ENCODE measurements at regions not wholly inside any gene's neighbourhood (a gene's known extent, or its start where the extent isn't known, plus 50 kb on each side); places are given as distances from the start of the nearest gene placed in this dataset.

GRCh38 chr2:7325186-7325585 is 408.0 kb downstream of the RNF144A start:
- no peak overlapping the region for H3K9ac ChIP-seq (ENCODE audit: low read depth in 1 of 2, low read length in 2 of 2)
- no peak overlapping the region for H3K4me3 ChIP-seq (ENCODE audit: low read length in 2 of 2)
- no peak overlapping the region for H3K27ac ChIP-seq (ENCODE audit: low read depth in 2 of 2, low read length in 2 of 2)
- no peaks in the 10 kb centered on the region for H3K4me1 ChIP-seq (ENCODE audit: control insufficient read depth in 2 of 2, insufficient read depth in 2 of 2, low read length in 2 of 2)
- no peaks in the 10 kb centered on the region for H3K27me3 ChIP-seq (ENCODE audit: control insufficient read depth in 2 of 2, insufficient read depth in 2 of 2, low read length in 2 of 2)
- no peaks in the 10 kb centered on the region for H3K36me3 ChIP-seq (ENCODE audit: control insufficient read depth in 2 of 2, insufficient read depth in 2 of 2, low read length in 2 of 2)
- no peaks in the 10 kb centered on the region for H3K9me3 ChIP-seq (ENCODE audit: control insufficient read depth in 2 of 2, low read length in 2 of 2)

GRCh38 chr2:7329465-7329864 is 412.3 kb downstream of the RNF144A start:
- H3K27me3 ChIP-seq (ENCODE audit: control insufficient read depth in 2 of 2, insufficient read depth in 2 of 2, low read length in 2 of 2): no peaks in the 10 kb centered on the region
- no peak overlapping the region for H3K4me3 ChIP-seq (ENCODE audit: low read length in 2 of 2)

GRCh38 chr2:7333189-7333765 is 416.1 kb downstream of the RNF144A start:
- H3K27ac ChIP-seq (ENCODE audit: low read depth in 2 of 2, low read length in 2 of 2): no peak overlapping the region
- no peaks in the 10 kb centered on the region for H3K36me3 ChIP-seq (ENCODE audit: control insufficient read depth in 2 of 2, insufficient read depth in 2 of 2, low read length in 2 of 2)
- H3K9ac ChIP-seq (ENCODE audit: low read depth in 1 of 2, low read length in 2 of 2): no peak overlapping the region
- H3K9me3 ChIP-seq (ENCODE audit: control insufficient read depth in 2 of 2, low read length in 2 of 2): no peaks in the 10 kb centered on the region
- H3K4me1 ChIP-seq (ENCODE audit: control insufficient read depth in 2 of 2, insufficient read depth in 2 of 2, low read length in 2 of 2): no peaks in the 10 kb centered on the region
- H3K4me3 ChIP-seq (ENCODE audit: low read length in 2 of 2): no peak overlapping the region
- H3K27me3 ChIP-seq (ENCODE audit: control insufficient read depth in 2 of 2, insufficient read depth in 2 of 2, low read length in 2 of 2): no peaks in the 10 kb centered on the region

More at GRCh38 chr2:7329465-7329864, 412.3 kb downstream of the RNF144A start:
- Histone ChIP-seq H3K4me1 (ENCODE audit: control insufficient read depth in 2 of 2, insufficient read depth in 2 of 2, low read length in 2 of 2) (no peaks in the 10 kb centered on the region), H3K9ac (ENCODE audit: low read depth in 1 of 2, low read length in 2 of 2) (no peak overlapping the region), H3K36me3 (ENCODE audit: control insufficient read depth in 2 of 2, insufficient read depth in 2 of 2, low read length in 2 of 2) (no peaks in the 10 kb centered on the region), H3K27ac (ENCODE audit: low read depth in 2 of 2, low read length in 2 of 2) (no peak overlapping the region), H3K9me3 (ENCODE audit: control insufficient read depth in 2 of 2, low read length in 2 of 2) (no peaks in the 10 kb centered on the region)

- Histone ChIP-seq H3K27me3 (ENCODE audit: control insufficient read depth in 2 of 2, insufficient read depth in 2 of 2, low read length in 2 of 2) (no peaks in the 10 kb centered on the region), H3K27ac (ENCODE audit: low read depth in 2 of 2, low read length in 2 of 2) (no peak overlapping the region), H3K9me3 (ENCODE audit: control insufficient read depth in 2 of 2, low read length in 2 of 2) (no peaks in the 10 kb centered on the region), H3K36me3 (ENCODE audit: control insufficient read depth in 2 of 2, insufficient read depth in 2 of 2, low read length in 2 of 2) (no peaks in the 10 kb centered on the region), H3K4me3 (ENCODE audit: low read length in 2 of 2) (no peak overlapping the region), H3K9ac (ENCODE audit: low read depth in 1 of 2, low read length in 2 of 2) (no peak overlapping the region), H3K4me1 (ENCODE audit: control insufficient read depth in 2 of 2, insufficient read depth in 2 of 2, low read length in 2 of 2) (no peaks in the 10 kb centered on the region)
Measured at GRCh38 chr2:7333960-7334493, 416.8 kb downstream of the RNF144A start.

GRCh38 chr2:7338961-7339360 is 421.7 kb downstream of the RNF144A start:
- Histone ChIP-seq H3K9ac (ENCODE audit: low read depth in 1 of 2, low read length in 2 of 2) (no peak overlapping the region), H3K4me1 (ENCODE audit: control insufficient read depth in 2 of 2, insufficient read depth in 2 of 2, low read length in 2 of 2) (no peaks in the 10 kb centered on the region), H3K27ac (ENCODE audit: low read depth in 2 of 2, low read length in 2 of 2) (no peak overlapping the region), H3K27me3 (ENCODE audit: control insufficient read depth in 2 of 2, insufficient read depth in 2 of 2, low read length in 2 of 2) (no peaks in the 10 kb centered on the region), H3K9me3 (ENCODE audit: control insufficient read depth in 2 of 2, low read length in 2 of 2) (no peaks in the 10 kb centered on the region), H3K4me3 (ENCODE audit: low read length in 2 of 2) (no peak overlapping the region), H3K36me3 (ENCODE audit: control insufficient read depth in 2 of 2, insufficient read depth in 2 of 2, low read length in 2 of 2) (no peaks in the 10 kb centered on the region)

GRCh38 chr2:7346336-7346735 is 429.1 kb downstream of the RNF144A start:
- Histone ChIP-seq H3K9ac (ENCODE audit: low read depth in 1 of 2, low read length in 2 of 2) (no peak overlapping the region), H3K4me3 (ENCODE audit: low read length in 2 of 2) (no peak overlapping the region), H3K27ac (ENCODE audit: low read depth in 2 of 2, low read length in 2 of 2) (no peak overlapping the region), H3K36me3 (ENCODE audit: control insufficient read depth in 2 of 2, insufficient read depth in 2 of 2, low read length in 2 of 2) (no peaks in the 10 kb centered on the region), H3K9me3 (ENCODE audit: control insufficient read depth in 2 of 2, low read length in 2 of 2) (no peaks in the 10 kb centered on the region), H3K4me1 (ENCODE audit: control insufficient read depth in 2 of 2, insufficient read depth in 2 of 2, low read length in 2 of 2) (no peaks in the 10 kb centered on the region), H3K27me3 (ENCODE audit: control insufficient read depth in 2 of 2, insufficient read depth in 2 of 2, low read length in 2 of 2) (no peaks in the 10 kb centered on the region)

- Histone ChIP-seq H3K4me1 (ENCODE audit: control insufficient read depth in 2 of 2, insufficient read depth in 2 of 2, low read length in 2 of 2) (no peaks in the 10 kb centered on the region), H3K9me3 (ENCODE audit: control insufficient read depth in 2 of 2, low read length in 2 of 2) (no peaks in the 10 kb centered on the region), H3K9ac (ENCODE audit: low read depth in 1 of 2, low read length in 2 of 2) (no peak overlapping the region), H3K27ac (ENCODE audit: low read depth in 2 of 2, low read length in 2 of 2) (no peak overlapping the region), H3K36me3 (ENCODE audit: control insufficient read depth in 2 of 2, insufficient read depth in 2 of 2, low read length in 2 of 2) (no peaks in the 10 kb centered on the region), H3K4me3 (ENCODE audit: low read length in 2 of 2) (no peak overlapping the region), H3K27me3 (ENCODE audit: control insufficient read depth in 2 of 2, insufficient read depth in 2 of 2, low read length in 2 of 2) (no peaks in the 10 kb centered on the region)
Measured at GRCh38 chr2:7348761-7349160, 431.5 kb downstream of the RNF144A start.

GRCh38 chr2:7352191-7352590 is 435.0 kb downstream of the RNF144A start:
- H3K36me3 ChIP-seq (ENCODE audit: control insufficient read depth in 2 of 2, insufficient read depth in 2 of 2, low read length in 2 of 2): no peaks in the 10 kb centered on the region
- no peaks in the 10 kb centered on the region for H3K27me3 ChIP-seq (ENCODE audit: control insufficient read depth in 2 of 2, insufficient read depth in 2 of 2, low read length in 2 of 2)
- H3K9me3 ChIP-seq (ENCODE audit: control insufficient read depth in 2 of 2, low read length in 2 of 2): no peaks in the 10 kb centered on the region
- H3K27ac ChIP-seq (ENCODE audit: low read depth in 2 of 2, low read length in 2 of 2): no peak overlapping the region
- no peak overlapping the region for H3K9ac ChIP-seq (ENCODE audit: low read depth in 1 of 2, low read length in 2 of 2)
- no peak overlapping the region for H3K4me3 ChIP-seq (ENCODE audit: low read length in 2 of 2)
- H3K4me1 ChIP-seq (ENCODE audit: control insufficient read depth in 2 of 2, insufficient read depth in 2 of 2, low read length in 2 of 2): no peaks in the 10 kb centered on the region

- Histone ChIP-seq H3K9ac (ENCODE audit: low read depth in 1 of 2, low read length in 2 of 2) (no peak overlapping the region), H3K27ac (ENCODE audit: low read depth in 2 of 2, low read length in 2 of 2) (no peak overlapping the region), H3K4me1 (ENCODE audit: control insufficient read depth in 2 of 2, insufficient read depth in 2 of 2, low read length in 2 of 2) (no peaks in the 10 kb centered on the region), H3K36me3 (ENCODE audit: control insufficient read depth in 2 of 2, insufficient read depth in 2 of 2, low read length in 2 of 2) (no peaks in the 10 kb centered on the region), H3K4me3 (ENCODE audit: low read length in 2 of 2) (no peak overlapping the region), H3K27me3 (ENCODE audit: control insufficient read depth in 2 of 2, insufficient read depth in 2 of 2, low read length in 2 of 2) (no peaks in the 10 kb centered on the region), H3K9me3 (ENCODE audit: control insufficient read depth in 2 of 2, low read length in 2 of 2) (no peaks in the 10 kb centered on the region)
Measured at GRCh38 chr2:7353571-7353970, 436.4 kb downstream of the RNF144A start.

- H3K27ac ChIP-seq (ENCODE audit: low read depth in 2 of 2, low read length in 2 of 2): no peak overlapping the region
- no peaks in the 10 kb centered on the region for H3K4me1 ChIP-seq (ENCODE audit: control insufficient read depth in 2 of 2, insufficient read depth in 2 of 2, low read length in 2 of 2)
- no peak overlapping the region for H3K9ac ChIP-seq (ENCODE audit: low read depth in 1 of 2, low read length in 2 of 2)
- no peaks in the 10 kb centered on the region for H3K27me3 ChIP-seq (ENCODE audit: control insufficient read depth in 2 of 2, insufficient read depth in 2 of 2, low read length in 2 of 2)
- no peaks in the 10 kb centered on the region for H3K9me3 ChIP-seq (ENCODE audit: control insufficient read depth in 2 of 2, low read length in 2 of 2)
- H3K36me3 ChIP-seq (ENCODE audit: control insufficient read depth in 2 of 2, insufficient read depth in 2 of 2, low read length in 2 of 2): no peaks in the 10 kb centered on the region
- no peak overlapping the region for H3K4me3 ChIP-seq (ENCODE audit: low read length in 2 of 2)
Measured at GRCh38 chr2:7355781-7356180, 438.6 kb downstream of the RNF144A start.
